ENCODE measurements at regions not wholly inside any gene's neighbourhood (a gene's known extent, or its start where the extent isn't known, plus 50 kb on each side); places are given as distances from the start of the nearest gene placed in this dataset.

DNA sequence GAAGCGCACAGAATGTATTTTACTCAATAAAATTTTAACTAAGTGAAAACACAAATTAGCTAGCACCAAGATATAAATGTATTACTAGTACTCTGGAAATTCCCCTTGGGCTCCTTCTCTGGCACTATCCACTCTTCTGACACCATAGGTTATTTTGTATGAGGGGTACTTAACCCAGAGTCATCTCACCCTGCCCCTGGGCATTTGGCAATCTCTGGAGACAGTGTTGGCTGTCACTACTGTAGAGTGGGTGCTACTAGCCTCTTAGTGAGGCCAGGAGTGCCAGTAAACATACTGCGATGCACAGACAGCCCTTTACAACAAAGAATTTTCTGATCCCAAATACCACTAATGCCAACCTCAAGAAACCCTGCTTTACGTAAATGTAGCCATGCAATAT, 246.3 kb upstream of the KBTBD8 start (continued):
- TF ChIP-seq, protein P1, sequence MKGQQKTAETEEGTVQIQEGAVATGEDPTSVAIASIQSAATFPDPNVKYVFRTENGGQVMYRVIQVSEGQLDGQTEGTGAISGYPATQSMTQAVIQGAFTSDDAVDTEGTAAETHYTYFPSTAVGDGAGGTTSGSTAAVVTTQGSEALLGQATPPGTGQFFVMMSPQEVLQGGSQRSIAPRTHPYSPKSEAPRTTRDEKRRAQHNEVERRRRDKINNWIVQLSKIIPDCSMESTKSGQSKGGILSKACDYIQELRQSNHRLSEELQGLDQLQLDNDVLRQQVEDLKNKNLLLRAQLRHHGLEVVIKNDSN (IDR thresholded peaks at IDR 0.05; ENCODE audit: borderline replicate concordance, extremely low read length, insufficient read depth, low read depth, low read length), result no peak
- TF ChIP-seq SPI1 (IDR thresholded peaks at IDR 0.05; ENCODE audit: borderline replicate concordance, insufficient read depth, low read depth, low read length) (no peak), SMARCA5 (IDR thresholded peaks at IDR 0.05) (no peak), SRF (IDR thresholded peaks at IDR 0.05; ENCODE audit: low read depth in 2 of 2, low read length in 2 of 2) (no peak)
- TF ChIP-seq, protein P2, sequence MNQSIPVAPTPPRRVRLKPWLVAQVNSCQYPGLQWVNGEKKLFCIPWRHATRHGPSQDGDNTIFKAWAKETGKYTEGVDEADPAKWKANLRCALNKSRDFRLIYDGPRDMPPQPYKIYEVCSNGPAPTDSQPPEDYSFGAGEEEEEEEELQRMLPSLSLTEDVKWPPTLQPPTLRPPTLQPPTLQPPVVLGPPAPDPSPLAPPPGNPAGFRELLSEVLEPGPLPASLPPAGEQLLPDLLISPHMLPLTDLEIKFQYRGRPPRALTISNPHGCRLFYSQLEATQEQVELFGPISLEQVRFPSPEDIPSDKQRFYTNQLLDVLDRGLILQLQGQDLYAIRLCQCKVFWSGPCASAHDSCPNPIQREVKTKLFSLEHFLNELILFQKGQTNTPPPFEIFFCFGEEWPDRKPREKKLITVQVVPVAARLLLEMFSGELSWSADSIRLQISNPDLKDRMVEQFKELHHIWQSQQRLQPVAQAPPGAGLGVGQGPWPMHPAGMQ (IDR thresholded peaks at IDR 0.05; ENCODE audit: borderline replicate concordance), result no peak

DNA sequence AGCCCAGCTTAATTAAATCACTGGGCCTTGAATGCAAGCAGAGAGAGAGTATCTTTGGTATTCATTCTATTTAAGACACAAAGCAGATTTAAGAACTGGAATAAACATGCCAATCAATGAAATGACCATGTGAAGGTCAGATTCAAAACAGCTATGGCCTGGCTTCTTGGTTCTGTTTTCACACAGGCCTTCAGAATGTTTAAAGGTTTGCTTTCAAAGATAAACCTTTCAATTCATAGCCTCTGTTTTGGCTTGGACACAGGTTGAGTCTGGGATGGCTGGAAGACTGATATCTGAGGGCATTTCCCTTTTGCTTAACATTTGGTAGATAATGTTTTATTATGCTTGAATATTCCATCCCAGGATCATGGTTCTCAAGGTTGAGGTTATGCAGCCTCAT, 244.4 kb upstream of the KBTBD8 start:
- intact Hi-C loops (cut with micrococcal nuclease; ENCODE audit: unreplicated experiment) (no loop called here), in situ Hi-C loops (cut with MboI) (no loop called here)
- Histone ChIP-seq H3K27me3 (replicated peaks in 1 of 2; ENCODE audit: control insufficient read depth in 2 of 2, insufficient read depth in 2 of 2, low read length in 1 of 2) (no peaks in the 10 kb centered on the region), H3K4me3 (no peak overlapping the region), H2AFZ (ENCODE audit: control insufficient read depth, low read depth, low read length) (no peak overlapping the region), H3K9me3 (replicated peaks; ENCODE audit: control insufficient read depth, insufficient read depth, low read length) (no peaks in the 10 kb centered on the region), H3K4me2 (ENCODE audit: control insufficient read depth, insufficient read depth) (no peak overlapping the region), H3K4me1 (ENCODE audit: control insufficient read depth, insufficient read depth, low read length) (no peaks in the 10 kb centered on the region), H3K36me3 (ENCODE audit: control insufficient read depth in 2 of 2, insufficient read depth in 2 of 2, low read length in 1 of 2) (no peaks in the 10 kb centered on the region), H3K9ac (ENCODE audit: control insufficient read depth, insufficient read depth, low read length) (no peak overlapping the region), H3K27ac (ENCODE audit: control insufficient read depth, insufficient read depth) (no peak overlapping the region), H3K79me2 (ENCODE audit: control insufficient read depth, insufficient read depth, low read length) (no peaks in the 10 kb centered on the region), H4K20me1 (ENCODE audit: control insufficient read depth, insufficient read depth) (no peaks in the 10 kb centered on the region)
- FAIRE-seq (no peak), DNase-seq (ENCODE audit: low read depth, low spot score) (no peak), ATAC-seq (no peak)
- ChIA-PET CTCF (interaction anchor here (1.0 kb wide), 1 partner anchor 9 kb away, joined by 3 read pairs; no protein-coding TSS in a partner anchor), POLR2A (no interaction called here), RAD21 (ENCODE audit: unreplicated experiment) (no interaction called here), SMC1A (ENCODE audit: uncharacterized antibody, unreplicated experiment) (no interaction called here)
- TF ChIP-seq MXI1 (IDR thresholded peaks at IDR 0.05; ENCODE audit: low read depth, low read length) (no peak), ATF7 (IDR thresholded peaks at IDR 0.05; ENCODE audit: low read depth) (no peak), EED (IDR thresholded peaks at IDR 0.05; ENCODE audit: low read depth) (no peak), BHLHE40 (IDR thresholded peaks at IDR 0.05; ENCODE audit: borderline replicate concordance in 1 of 2, low read depth in 2 of 2, low read length in 1 of 2) (no peak), FOXK2 (IDR thresholded peaks at IDR 0.05) (no peak), TAF1 (IDR thresholded peaks at IDR 0.05; ENCODE audit: borderline replicate concordance, low read depth, low read length) (no peak), CHD1 (IDR thresholded peaks at IDR 0.05; ENCODE audit: low read depth, low read length) (no peak), ESRRA (IDR thresholded peaks at IDR 0.05; ENCODE audit: low read length) (no peak), POU2F2 (IDR thresholded peaks at IDR 0.05; ENCODE audit: borderline replicate concordance, low read depth, low read length) (no peak), ETV6 (conservative IDR thresholded peaks at IDR 0.05 in 1 of 2, IDR thresholded peaks at IDR 0.05 in 1 of 2; ENCODE audit: borderline replicate concordance in 1 of 2, low read depth in 1 of 2) (no peak), NFIC (IDR thresholded peaks at IDR 0.05; ENCODE audit: low read depth, low read length) (no peak), DPF2 (IDR thresholded peaks at IDR 0.05) (no peak), WRNIP1 (IDR thresholded peaks at IDR 0.05; ENCODE audit: borderline replicate concordance, low read depth, low read length) (no peak)
- TF ChIP-seq, protein P3, sequence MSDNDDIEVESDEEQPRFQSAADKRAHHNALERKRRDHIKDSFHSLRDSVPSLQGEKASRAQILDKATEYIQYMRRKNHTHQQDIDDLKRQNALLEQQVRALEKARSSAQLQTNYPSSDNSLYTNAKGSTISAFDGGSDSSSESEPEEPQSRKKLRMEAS (IDR thresholded peaks at IDR 0.05; ENCODE audit: low read depth, low read length), result no peak
- TF ChIP-seq, protein P4, sequence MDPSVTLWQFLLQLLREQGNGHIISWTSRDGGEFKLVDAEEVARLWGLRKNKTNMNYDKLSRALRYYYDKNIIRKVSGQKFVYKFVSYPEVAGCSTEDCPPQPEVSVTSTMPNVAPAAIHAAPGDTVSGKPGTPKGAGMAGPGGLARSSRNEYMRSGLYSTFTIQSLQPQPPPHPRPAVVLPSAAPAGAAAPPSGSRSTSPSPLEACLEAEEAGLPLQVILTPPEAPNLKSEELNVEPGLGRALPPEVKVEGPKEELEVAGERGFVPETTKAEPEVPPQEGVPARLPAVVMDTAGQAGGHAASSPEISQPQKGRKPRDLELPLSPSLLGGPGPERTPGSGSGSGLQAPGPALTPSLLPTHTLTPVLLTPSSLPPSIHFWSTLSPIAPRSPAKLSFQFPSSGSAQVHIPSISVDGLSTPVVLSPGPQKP (IDR thresholded peaks at IDR 0.05; ENCODE audit: low read depth, low read length), result no peak
- BruUV-seq (replicated peaks), result no TSS peak

All from GM12878 (cell line).